Neutrophil (primary cell): ENCODE measurements at regions not wholly inside any gene's neighbourhood (a gene's known extent, or its start where the extent isn't known, plus 50 kb on each side); places are given as distances from the start of the nearest gene placed in this dataset.
"Not testable (repeated sequence)": the region's sequence is repeated elsewhere in the genome, so short reads cannot be mapped to it uniquely, and the experiment has no call there.

Source experiments
- H3K27ac ChIP-seq: fragments of 200-600 bp; sonication (generic); 2 replicates; pipeline ENCODE4 v1.5.1; 2016; ENCODE audit warnings: mild to moderate bottlenecking, moderate library complexity
- H3K27me3 ChIP-seq: fragments of 200-600 bp; sonication (generic); 2 replicates; pipeline ENCODE4 v1.6.0; 2016; ENCODE audit warnings: mild to moderate bottlenecking
- H3K36me3 ChIP-seq: fragments of 200-600 bp; sonication (generic); 2 replicates; pipeline ENCODE4 v1.5.1; 2017
- H3K4me1 ChIP-seq, 2 experiments: fragments of 200-600 bp in 1 of 2; sonication (generic) in 1 of 2; 1 replicate in 1 of 2; 2 replicates in 1 of 2; pipeline versions ENCODE4 v1.5.1 to v1.6.1; 2013 to 2016; ENCODE audit warnings: low read depth in 1 of 2, low read length in 1 of 2, mild to moderate bottlenecking in 1 of 2, moderate library complexity in 1 of 2; ENCODE audit not compliant: control insufficient read depth in 1 of 2, insufficient read depth in 1 of 2
- H3K4me3 ChIP-seq, 2 experiments: fragments of 200-600 bp in 1 of 2; sonication (generic) in 1 of 2; 1 replicate in 1 of 2; 2 replicates in 1 of 2; pipeline ENCODE4 v1.5.1; 2013 to 2016; ENCODE audit warnings: low read depth in 1 of 2, low read length in 1 of 2, mild to moderate bottlenecking in 1 of 2, moderate library complexity in 1 of 2
- H3K9me3 ChIP-seq: fragments of 200-600 bp; sonication (generic); 2 replicates; pipeline ENCODE4 v1.5.1; 2016
- TF ChIP-seq, protein P1 (sequence below): fragments of 200-600 bp; sonication (generic); IDR thresholded peaks from 2 replicates; pipeline ENCODE4 v1.5.1; 2016; ENCODE audit warnings: antibody characterized with exemption

GRCh38 chr3:135426508-135426907, 539.0 kb upstream of the PPP2R3A start:
- TF ChIP-seq, protein P1, sequence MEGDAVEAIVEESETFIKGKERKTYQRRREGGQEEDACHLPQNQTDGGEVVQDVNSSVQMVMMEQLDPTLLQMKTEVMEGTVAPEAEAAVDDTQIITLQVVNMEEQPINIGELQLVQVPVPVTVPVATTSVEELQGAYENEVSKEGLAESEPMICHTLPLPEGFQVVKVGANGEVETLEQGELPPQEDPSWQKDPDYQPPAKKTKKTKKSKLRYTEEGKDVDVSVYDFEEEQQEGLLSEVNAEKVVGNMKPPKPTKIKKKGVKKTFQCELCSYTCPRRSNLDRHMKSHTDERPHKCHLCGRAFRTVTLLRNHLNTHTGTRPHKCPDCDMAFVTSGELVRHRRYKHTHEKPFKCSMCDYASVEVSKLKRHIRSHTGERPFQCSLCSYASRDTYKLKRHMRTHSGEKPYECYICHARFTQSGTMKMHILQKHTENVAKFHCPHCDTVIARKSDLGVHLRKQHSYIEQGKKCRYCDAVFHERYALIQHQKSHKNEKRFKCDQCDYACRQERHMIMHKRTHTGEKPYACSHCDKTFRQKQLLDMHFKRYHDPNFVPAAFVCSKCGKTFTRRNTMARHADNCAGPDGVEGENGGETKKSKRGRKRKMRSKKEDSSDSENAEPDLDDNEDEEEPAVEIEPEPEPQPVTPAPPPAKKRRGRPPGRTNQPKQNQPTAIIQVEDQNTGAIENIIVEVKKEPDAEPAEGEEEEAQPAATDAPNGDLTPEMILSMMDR, result no peak
- H3K9me3 ChIP-seq, result no peaks in the 10 kb centered on the region
- no peak overlapping the region for H3K4me3 ChIP-seq
- no peaks in the 10 kb centered on the region for H3K36me3 ChIP-seq
- H3K4me1 ChIP-seq, result no peaks in the 10 kb centered on the region
- no peaks in the 10 kb centered on the region for H3K27me3 ChIP-seq
- no peak overlapping the region for H3K27ac ChIP-seq

GRCh38 chr3:135432402-135432801, 533.1 kb upstream of the PPP2R3A start:
- TF ChIP-seq, protein P1, result no peak
- no peaks in the 10 kb centered on the region for H3K36me3 ChIP-seq
- H3K27ac ChIP-seq, result no peak overlapping the region
- H3K27me3 ChIP-seq, result no peaks in the 10 kb centered on the region
- H3K4me1 ChIP-seq, result no peaks in the 10 kb centered on the region
- H3K4me3 ChIP-seq, result no peak overlapping the region
- H3K9me3 ChIP-seq, result no peaks in the 10 kb centered on the region

DNA sequence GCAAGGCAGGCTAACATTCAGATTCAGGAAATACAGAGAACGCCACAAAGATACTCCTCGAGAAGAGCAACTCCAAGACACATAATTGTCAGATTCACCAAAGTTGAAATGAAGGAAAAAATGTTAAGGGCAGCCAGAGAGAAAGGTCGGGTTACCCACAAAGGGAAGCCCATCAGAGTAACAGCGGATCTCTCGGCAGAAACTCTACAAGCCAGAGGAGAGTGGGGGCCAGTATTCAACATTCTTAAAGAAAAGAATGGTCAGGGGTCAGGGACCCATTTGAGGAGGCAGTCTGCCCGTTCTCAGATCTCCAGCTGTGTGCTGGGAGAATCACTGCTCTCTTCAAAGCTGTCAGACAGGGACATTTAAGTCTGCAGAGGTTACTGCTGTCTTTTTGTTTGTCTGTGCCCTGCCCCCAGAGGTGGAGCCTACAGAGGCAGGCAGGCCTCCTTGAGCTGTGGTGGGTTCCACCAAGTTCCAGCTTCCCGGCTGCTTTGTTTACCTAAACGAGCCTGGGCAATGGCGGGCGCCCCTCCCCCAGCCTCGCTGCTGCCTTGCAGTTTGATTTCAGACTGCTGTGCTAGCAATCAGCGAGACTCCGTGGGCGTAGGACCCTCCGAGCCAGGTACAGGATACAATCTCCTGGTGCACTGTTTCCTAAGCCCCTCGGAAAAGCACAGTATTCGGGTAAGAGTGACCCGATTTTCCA, 526.5 kb upstream of the PPP2R3A start:
- H3K4me1 ChIP-seq, H3K4me3 ChIP-seq, H3K36me3 ChIP-seq, H3K27ac ChIP-seq, H3K27me3 ChIP-seq, H3K9me3 ChIP-seq: not testable (repeated sequence)

- H3K4me1 ChIP-seq, H3K36me3 ChIP-seq, H3K9me3 ChIP-seq, H3K27ac ChIP-seq, H3K4me3 ChIP-seq, H3K27me3 ChIP-seq: not testable (repeated sequence)
These were observed 525.9 kb upstream of the PPP2R3A start for GRCh38 chr3:135439632-135440031.

- Histone ChIP-seq H3K27me3 (no peaks in the 10 kb centered on the region), H3K9me3 (no peaks in the 10 kb centered on the region), H3K4me1 (no peaks in the 10 kb centered on the region), H3K36me3 (no peaks in the 10 kb centered on the region), H3K4me3 (no peak overlapping the region), H3K27ac (no peak overlapping the region)
- TF ChIP-seq, protein P1, result no peak
These were observed 525.3 kb upstream of the PPP2R3A start for GRCh38 chr3:135440233-135440632.

DNA sequence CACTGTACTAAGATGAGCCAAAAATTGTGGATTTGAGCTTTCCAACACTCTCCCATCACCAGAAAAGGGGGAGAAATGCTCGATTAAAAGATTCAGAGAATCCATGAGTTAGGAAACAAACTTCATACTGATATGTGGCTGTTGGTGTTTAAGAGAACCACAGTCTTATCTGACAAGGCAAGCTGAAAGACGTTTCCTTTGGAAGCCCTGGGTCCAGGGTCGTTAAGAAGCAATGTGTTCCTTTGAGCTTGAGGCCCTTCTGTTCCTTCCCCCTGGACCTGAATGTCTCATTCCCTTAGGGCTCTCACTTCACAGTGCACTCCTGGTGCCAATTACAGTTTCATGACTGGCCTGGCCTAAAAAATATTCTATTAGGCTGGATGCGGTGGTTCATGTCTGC, 524.8 kb upstream of the PPP2R3A start:
- Histone ChIP-seq H3K4me3 (no peak overlapping the region), H3K4me1 (no peaks in the 10 kb centered on the region), H3K27me3 (no peaks in the 10 kb centered on the region), H3K36me3 (no peaks in the 10 kb centered on the region), H3K9me3 (no peaks in the 10 kb centered on the region), H3K27ac (no peak overlapping the region)
- TF ChIP-seq, protein P1, result no peak
